Smooth muscle cell of the brain vasculature (primary cell): ENCODE measurements at regions not wholly inside any gene's neighbourhood (a gene's known extent, or its start where the extent isn't known, plus 50 kb on each side); places are given as distances from the start of the nearest gene placed in this dataset.

Source experiments
- DNase-seq: peaks from one replicate; pipeline ENCODE4 v3.0.0-alpha.2; 2012; ENCODE audit warnings: low read depth, low spot score

GRCh38 chr5:173829826-173830225 lies 58.3 kb upstream of the CPEB4 start:
- DNase-seq = no peak

GRCh38 chr5:173830421-173830820 lies 57.7 kb upstream of the CPEB4 start:
- DNase-seq = no peak

GRCh38 chr5:173831196-173831914 lies 56.8 kb upstream of the CPEB4 start:
- no peak for DNase-seq

- DNase-seq = no peak
These were observed 55.8 kb upstream of the CPEB4 start for GRCh38 chr5:173832386-173832785.

GRCh38 chr5:173833196-173833985 lies 54.8 kb upstream of the CPEB4 start:
- no peak for DNase-seq

GRCh38 chr5:173834071-173834771 lies 53.9 kb upstream of the CPEB4 start:
- no peak for DNase-seq

- DNase-seq = no peak
These were observed 53.0 kb upstream of the CPEB4 start for GRCh38 chr5:173835131-173835530.

GRCh38 chr5:173835661-173836060 lies 52.5 kb upstream of the CPEB4 start:
- no peak for DNase-seq

GRCh38 chr5:173837654-173838053 lies 50.5 kb upstream of the CPEB4 start:
- DNase-seq = no peak
